Neutrophil (primary cell): ENCODE measurements at regions not wholly inside any gene's neighbourhood (a gene's known extent, or its start where the extent isn't known, plus 50 kb on each side); places are given as distances from the start of the nearest gene placed in this dataset.

ENCODE experiments used
- H3K27ac ChIP-seq: fragments of 200-600 bp; sonication (generic); 2 replicates; pipeline ENCODE4 v1.5.1; 2016; ENCODE audit warnings: mild to moderate bottlenecking, moderate library complexity
- H3K27me3 ChIP-seq: fragments of 200-600 bp; sonication (generic); 2 replicates; pipeline ENCODE4 v1.6.0; 2016; ENCODE audit warnings: mild to moderate bottlenecking
- H3K36me3 ChIP-seq: fragments of 200-600 bp; sonication (generic); 2 replicates; pipeline ENCODE4 v1.5.1; 2017
- H3K4me1 ChIP-seq, 2 experiments: fragments of 200-600 bp in 1 of 2; sonication (generic) in 1 of 2; 1 replicate in 1 of 2; 2 replicates in 1 of 2; pipeline versions ENCODE4 v1.5.1 to v1.6.1; 2013 to 2016; ENCODE audit warnings: low read depth in 1 of 2, low read length in 1 of 2, mild to moderate bottlenecking in 1 of 2, moderate library complexity in 1 of 2; ENCODE audit not compliant: control insufficient read depth in 1 of 2, insufficient read depth in 1 of 2
- H3K4me3 ChIP-seq, 2 experiments: fragments of 200-600 bp in 1 of 2; sonication (generic) in 1 of 2; 1 replicate in 1 of 2; 2 replicates in 1 of 2; pipeline ENCODE4 v1.5.1; 2013 to 2016; ENCODE audit warnings: low read depth in 1 of 2, low read length in 1 of 2, mild to moderate bottlenecking in 1 of 2, moderate library complexity in 1 of 2
- H3K9me3 ChIP-seq: fragments of 200-600 bp; sonication (generic); 2 replicates; pipeline ENCODE4 v1.5.1; 2016
- CTCF ChIP-seq: fragments of 200-600 bp; sonication (generic); IDR thresholded peaks from 2 replicates; pipeline ENCODE4 v1.5.1; 2016; ENCODE audit warnings: antibody characterized with exemption

GRCh38 chr1:25065795-25066238 is 135.7 kb upstream of the RUNX3 start:
- Histone ChIP-seq H3K4me1 (no peaks in the 10 kb centered on the region), H3K27me3 (no peaks in the 10 kb centered on the region), H3K9me3 (no peaks in the 10 kb centered on the region), H3K36me3 (no peaks in the 10 kb centered on the region), H3K27ac (no peak overlapping the region), H3K4me3 (no peak overlapping the region)
- no peak for TF ChIP-seq CTCF

- H3K36me3 ChIP-seq = no peaks in the 10 kb centered on the region
- no peaks in the 10 kb centered on the region for H3K9me3 ChIP-seq
- H3K27me3 ChIP-seq = no peaks in the 10 kb centered on the region
- H3K27ac ChIP-seq = no peak overlapping the region
- H3K4me1 ChIP-seq = no peaks in the 10 kb centered on the region
- TF ChIP-seq CTCF = no peak
- no peak overlapping the region for H3K4me3 ChIP-seq
Observed at GRCh38 chr1:25065321-25065721, 135.2 kb upstream of the RUNX3 start.

GRCh38 chr1:25064465-25065240 is 134.6 kb upstream of the RUNX3 start:
- H3K27me3 ChIP-seq = no peaks in the 10 kb centered on the region
- TF ChIP-seq CTCF = no peak
- H3K36me3 ChIP-seq = no peaks in the 10 kb centered on the region
- no peak overlapping the region for H3K4me3 ChIP-seq
- no peak overlapping the region for H3K27ac ChIP-seq
- H3K9me3 ChIP-seq = no peaks in the 10 kb centered on the region
- no peaks in the 10 kb centered on the region for H3K4me1 ChIP-seq

DNA sequence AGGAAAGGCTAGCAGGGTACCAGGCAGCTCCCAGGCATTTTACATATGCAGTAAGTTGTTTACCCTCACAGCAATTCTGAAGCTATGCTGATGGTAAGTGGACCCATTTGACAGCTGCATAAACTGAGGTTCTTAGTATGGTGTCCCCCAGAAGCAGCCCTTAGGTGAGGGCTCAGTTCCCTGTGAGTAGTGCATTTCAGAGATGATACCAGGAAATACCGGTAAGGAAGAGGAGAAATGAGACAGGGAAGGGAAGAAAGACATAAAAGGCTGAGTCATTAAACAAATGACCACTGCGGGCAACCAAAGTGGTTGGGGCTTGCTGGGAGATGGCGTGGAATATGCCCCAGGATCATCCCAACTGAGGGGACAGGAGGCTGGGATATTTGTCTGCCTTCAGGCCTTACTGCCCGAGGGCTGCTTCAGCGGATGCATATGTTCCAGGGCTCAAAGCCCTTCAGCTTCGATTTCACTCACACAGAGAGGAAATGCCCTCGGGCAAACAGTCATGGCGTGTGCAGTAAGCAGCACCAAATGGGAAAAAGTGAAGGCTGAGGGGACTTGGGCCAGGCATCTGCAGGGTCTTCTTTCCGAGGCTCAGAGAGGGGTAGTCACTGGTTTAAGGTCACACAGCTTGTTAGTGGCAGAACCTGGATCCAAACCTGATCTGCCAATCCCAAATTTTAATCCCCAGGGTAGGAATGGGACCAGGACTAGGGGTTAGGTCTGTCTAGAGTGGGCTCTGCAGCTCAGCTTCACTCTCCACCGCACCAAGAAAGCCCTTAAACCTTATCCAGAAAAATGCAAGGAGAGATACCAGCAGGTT is 133.7 kb upstream of the RUNX3 start:
- no peak overlapping the region for H3K4me3 ChIP-seq
- no peak for TF ChIP-seq CTCF
- no peaks in the 10 kb centered on the region for H3K27me3 ChIP-seq
- H3K9me3 ChIP-seq = no peaks in the 10 kb centered on the region
- no peaks in the 10 kb centered on the region for H3K36me3 ChIP-seq
- H3K27ac ChIP-seq = no peak overlapping the region
- no peaks in the 10 kb centered on the region for H3K4me1 ChIP-seq

DNA sequence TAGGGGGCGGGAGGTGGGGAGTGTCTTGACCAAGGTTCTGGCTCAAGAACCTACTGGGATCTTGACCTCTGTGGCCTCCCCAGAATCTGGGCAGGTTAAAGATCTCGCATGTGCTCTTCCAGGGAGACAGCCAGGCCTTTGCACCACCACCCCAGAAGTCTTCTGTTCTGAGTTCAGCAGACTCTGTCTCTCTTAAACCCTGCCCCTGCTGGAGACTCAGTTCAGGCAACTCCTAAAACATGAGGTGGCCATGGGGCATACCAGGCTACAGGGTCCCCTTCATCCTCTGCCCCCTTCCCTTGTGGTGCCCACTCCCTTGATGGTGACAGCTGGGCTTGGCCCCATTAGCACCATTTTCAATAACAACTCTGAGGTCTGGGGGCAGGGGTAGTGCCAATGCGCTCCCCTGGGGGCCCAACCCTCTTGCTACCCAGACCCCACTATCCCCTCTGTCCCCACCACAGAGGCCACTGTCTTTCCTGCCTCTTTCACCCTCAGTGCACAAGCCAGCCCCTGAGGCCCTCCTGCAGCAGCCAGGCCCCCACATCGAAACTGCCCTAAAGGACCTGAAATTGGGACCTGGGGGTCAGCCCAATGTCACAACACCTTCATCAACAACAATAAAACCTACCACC is 132.7 kb upstream of the RUNX3 start:
- no peak for TF ChIP-seq CTCF
- no peak overlapping the region for H3K27ac ChIP-seq
- no peak overlapping the region for H3K4me3 ChIP-seq
- H3K9me3 ChIP-seq = no peaks in the 10 kb centered on the region
- no peaks in the 10 kb centered on the region for H3K27me3 ChIP-seq
- no peaks in the 10 kb centered on the region for H3K4me1 ChIP-seq
- no peaks in the 10 kb centered on the region for H3K36me3 ChIP-seq
